Nephron progenitor cell (in vitro differentiated cells): ENCODE measurements at regions not wholly inside any gene's neighbourhood (a gene's known extent, or its start where the extent isn't known, plus 50 kb on each side); places are given as distances from the start of the nearest gene placed in this dataset.

Source experiments
- DNase-seq: peaks from one replicate; pipeline ENCODE4 v3.0.0; 2021
- H3K27ac Mint-ChIP-seq: 2 replicates; pipeline ENCODE4 v1.8.0; 2021; ENCODE audit warnings: mild to moderate bottlenecking, moderate library complexity, mixed read lengths
- H3K27me3 Mint-ChIP-seq: 2 replicates; pipeline ENCODE4 v1.8.0; 2021; ENCODE audit warnings: mild to moderate bottlenecking, low read depth, mixed read lengths; ENCODE audit not compliant: poor library complexity
- H3K36me3 Mint-ChIP-seq: 2 replicates; pipeline ENCODE4 v1.8.0; 2021; ENCODE audit warnings: low read depth, mixed read lengths
- H3K4me1 Mint-ChIP-seq: 2 replicates; pipeline ENCODE4 v1.8.0; 2021; ENCODE audit warnings: mixed read lengths
- H3K4me3 Mint-ChIP-seq: 2 replicates; pipeline ENCODE4 v1.8.0; 2021; ENCODE audit warnings: mild to moderate bottlenecking, moderate library complexity, mixed read lengths
- H3K9me3 Mint-ChIP-seq: 2 replicates; pipeline ENCODE4 v1.8.0; 2021; ENCODE audit warnings: mild to moderate bottlenecking, moderate library complexity, mixed read lengths
- CTCF ChIP-seq: fragments of 200-600 bp; sonication (generic); IDR thresholded peaks from 2 replicates; pipeline ENCODE4 v1.5.0; 2021; ENCODE audit warnings: antibody characterized with exemption

- no peak overlapping the region for H3K27ac Mint-ChIP-seq
- TF ChIP-seq CTCF = no peak
- no peak for DNase-seq
- H3K4me3 Mint-ChIP-seq = no peak overlapping the region
- H3K9me3 Mint-ChIP-seq = peaks cover 7% of the 10 kb centered on the region
- H3K4me1 Mint-ChIP-seq = no peaks in the 10 kb centered on the region
- no peaks in the 10 kb centered on the region for H3K36me3 Mint-ChIP-seq
- peaks cover 4% of the 10 kb centered on the region for H3K27me3 Mint-ChIP-seq
Observed at GRCh38 chr5:166677891-166678290, 1613.6 kb upstream of the WWC1 start.

- H3K4me1 Mint-ChIP-seq = no peaks in the 10 kb centered on the region
- no peak for TF ChIP-seq CTCF
- H3K27ac Mint-ChIP-seq = no peak overlapping the region
- no peak for DNase-seq
- H3K9me3 Mint-ChIP-seq = peaks cover under 1% of the 10 kb centered on the region
- H3K4me3 Mint-ChIP-seq = no peak overlapping the region
- H3K27me3 Mint-ChIP-seq = no peaks in the 10 kb centered on the region
- no peaks in the 10 kb centered on the region for H3K36me3 Mint-ChIP-seq
Observed at GRCh38 chr5:166679331-166679730, 1612.1 kb upstream of the WWC1 start.

GRCh38 chr5:166695326-166695725, 1596.1 kb upstream of the WWC1 start:
- no peak for TF ChIP-seq CTCF
- H3K9me3 Mint-ChIP-seq = no peaks in the 10 kb centered on the region
- no peaks in the 10 kb centered on the region for H3K4me1 Mint-ChIP-seq
- no peak overlapping the region for H3K4me3 Mint-ChIP-seq
- no peak for DNase-seq
- no peaks in the 10 kb centered on the region for H3K36me3 Mint-ChIP-seq
- H3K27ac Mint-ChIP-seq = no peak overlapping the region
- H3K27me3 Mint-ChIP-seq = no peaks in the 10 kb centered on the region

GRCh38 chr5:166708291-166708690, 1583.2 kb upstream of the WWC1 start:
- no peaks in the 10 kb centered on the region for H3K4me1 Mint-ChIP-seq

GRCh38 chr5:166709691-166710090, 1581.8 kb upstream of the WWC1 start:
- Mint-ChIP-seq H3K27ac (no peak overlapping the region), H3K27me3 (peaks cover 4% of the 10 kb centered on the region), H3K4me3 (no peak overlapping the region), H3K9me3 (no peaks in the 10 kb centered on the region), H3K4me1 (no peaks in the 10 kb centered on the region), H3K36me3 (no peaks in the 10 kb centered on the region)
- no peak for TF ChIP-seq CTCF
- no peak for DNase-seq

More at GRCh38 chr5:166708291-166708690, 1583.2 kb upstream of the WWC1 start:
- TF ChIP-seq CTCF = no peak
- no peak for DNase-seq
- H3K27me3 Mint-ChIP-seq = peaks cover 4% of the 10 kb centered on the region
- H3K9me3 Mint-ChIP-seq = no peaks in the 10 kb centered on the region
- no peak overlapping the region for H3K4me3 Mint-ChIP-seq
- H3K27ac Mint-ChIP-seq = no peak overlapping the region
- no peaks in the 10 kb centered on the region for H3K36me3 Mint-ChIP-seq

GRCh38 chr5:166710271-166710670, 1581.2 kb upstream of the WWC1 start:
- Mint-ChIP-seq H3K27me3 (peaks cover 4% of the 10 kb centered on the region), H3K9me3 (peaks cover 3% of the 10 kb centered on the region), H3K27ac (no peak overlapping the region), H3K4me1 (no peaks in the 10 kb centered on the region), H3K36me3 (no peaks in the 10 kb centered on the region), H3K4me3 (no peak overlapping the region)
- DNase-seq = no peak
- TF ChIP-seq CTCF = no peak
